Prostate gland (tissue), 2 donors: ENCODE measurements at regions not wholly inside any gene's neighbourhood (a gene's known extent, or its start where the extent isn't known, plus 50 kb on each side); places are given as distances from the start of the nearest gene placed in this dataset.

Experiments
- DNase-seq: peaks from one replicate; pipeline ENCODE4 v3.0.0-alpha.2; 2019; ENCODE audit warnings: low spot score
- H3K27ac ChIP-seq, 2 donors: fragments of 200-600 bp; sonication (generic); 2 replicates each; pipeline ENCODE4 v1.5.1; 2017 to 2019
- H3K27me3 ChIP-seq: fragments of 200-600 bp; sonication (generic); replicated peaks from 2 replicates; pipeline ENCODE4 v1.5.1; 2019; ENCODE audit not compliant: insufficient read depth
- H3K36me3 ChIP-seq, 2 donors: fragments of 200-600 bp; sonication (generic); 1 replicate in 1 of 2; 2 replicates in 1 of 2; pipeline versions ENCODE4 v1.5.1 to v1.8.1; 2017 to 2019
- H3K4me1 ChIP-seq: fragments of 200-600 bp; sonication (generic); replicated peaks from 2 replicates; pipeline ENCODE4 v1.5.1; 2019
- H3K4me3 ChIP-seq, 2 donors: fragments of 200-600 bp; sonication (generic); 2 replicates each; pipeline ENCODE4 v1.5.1; 2017 to 2019
- H3K9me3 ChIP-seq: fragments of 200-600 bp; sonication (generic); 2 replicates; pipeline ENCODE4 v1.5.1; 2017
- POLR2A ChIP-seq: fragments of 450-650 bp; IDR thresholded peaks from one replicate; pipeline ENCODE4 v1.6.1; 2016; ENCODE audit warnings: antibody characterized with exemption, mild to moderate bottlenecking
- POLR2AphosphoS5 ChIP-seq: sonication (generic); formaldehyde crosslinking; IDR thresholded peaks from one replicate; pipeline ENCODE4 v1.6.1; 2017; ENCODE audit warnings: antibody characterized with exemption
- WGBS: methylation state at CpG from one replicate; pipeline ENCODE4 v1.1.5; 2018; 5-methylcytosine and 5-hydroxymethylcytosine counted together
- intact Hi-C: fragments of 100-400 bp; cut with DNase I; formaldehyde crosslinking; loops from one replicate; pipeline ENCODE4 v1.14.2; 2022
- TF ChIP-seq, protein P1 (sequence below), 4 experiments: fragments of 200-600 bp in 2 of 4; fragments of 450-650 bp in 2 of 4; sonication (generic) in 2 of 4; IDR thresholded peaks; 1 replicate in 3 of 4; 2 replicates in 1 of 4; pipeline ENCODE4 v1.5.1; 2016 to 2019; ENCODE audit warnings: antibody characterized with exemption in 4 of 4, mild to moderate bottlenecking in 2 of 4, moderate library complexity in 2 of 4

DNA sequence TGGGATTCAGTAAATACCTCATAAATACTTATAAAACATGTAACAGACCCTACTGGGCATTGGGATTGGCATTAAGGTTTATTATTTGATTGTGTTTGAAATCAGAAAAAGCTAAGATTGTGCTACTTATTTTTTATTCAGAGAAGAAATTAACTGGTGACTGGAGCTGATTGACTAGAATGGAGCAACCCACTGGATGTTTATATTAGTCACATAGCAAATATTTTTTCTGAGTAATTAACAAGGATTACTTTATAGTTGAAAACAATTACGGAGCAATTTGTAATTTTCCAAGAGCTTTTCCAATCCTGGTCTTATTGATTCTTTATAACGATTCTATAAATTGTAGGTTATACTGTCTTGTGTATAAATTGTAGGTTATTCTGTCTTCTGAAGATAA lies 208.7 kb downstream of the HLX start:
- H3K36me3 ChIP-seq, result no peaks in the 10 kb centered on the region
- TF ChIP-seq POLR2AphosphoS5 (no peak), POLR2A (no peak)
- TF ChIP-seq, protein P1, sequence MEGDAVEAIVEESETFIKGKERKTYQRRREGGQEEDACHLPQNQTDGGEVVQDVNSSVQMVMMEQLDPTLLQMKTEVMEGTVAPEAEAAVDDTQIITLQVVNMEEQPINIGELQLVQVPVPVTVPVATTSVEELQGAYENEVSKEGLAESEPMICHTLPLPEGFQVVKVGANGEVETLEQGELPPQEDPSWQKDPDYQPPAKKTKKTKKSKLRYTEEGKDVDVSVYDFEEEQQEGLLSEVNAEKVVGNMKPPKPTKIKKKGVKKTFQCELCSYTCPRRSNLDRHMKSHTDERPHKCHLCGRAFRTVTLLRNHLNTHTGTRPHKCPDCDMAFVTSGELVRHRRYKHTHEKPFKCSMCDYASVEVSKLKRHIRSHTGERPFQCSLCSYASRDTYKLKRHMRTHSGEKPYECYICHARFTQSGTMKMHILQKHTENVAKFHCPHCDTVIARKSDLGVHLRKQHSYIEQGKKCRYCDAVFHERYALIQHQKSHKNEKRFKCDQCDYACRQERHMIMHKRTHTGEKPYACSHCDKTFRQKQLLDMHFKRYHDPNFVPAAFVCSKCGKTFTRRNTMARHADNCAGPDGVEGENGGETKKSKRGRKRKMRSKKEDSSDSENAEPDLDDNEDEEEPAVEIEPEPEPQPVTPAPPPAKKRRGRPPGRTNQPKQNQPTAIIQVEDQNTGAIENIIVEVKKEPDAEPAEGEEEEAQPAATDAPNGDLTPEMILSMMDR (IDR thresholded peaks at IDR 0.05), result no peak
- intact Hi-C loops, result no loop called here
- no peak for DNase-seq
- H3K4me3 ChIP-seq, result no peak overlapping the region
- WGBS, result 79% methylated on average over 2 of the region's 2 CpGs
- H3K27me3 ChIP-seq, result no peaks in the 10 kb centered on the region
- no peaks in the 10 kb centered on the region for H3K4me1 ChIP-seq
- H3K27ac ChIP-seq, result no peak overlapping the region
- H3K9me3 ChIP-seq, result no peaks in the 10 kb centered on the region

DNA sequence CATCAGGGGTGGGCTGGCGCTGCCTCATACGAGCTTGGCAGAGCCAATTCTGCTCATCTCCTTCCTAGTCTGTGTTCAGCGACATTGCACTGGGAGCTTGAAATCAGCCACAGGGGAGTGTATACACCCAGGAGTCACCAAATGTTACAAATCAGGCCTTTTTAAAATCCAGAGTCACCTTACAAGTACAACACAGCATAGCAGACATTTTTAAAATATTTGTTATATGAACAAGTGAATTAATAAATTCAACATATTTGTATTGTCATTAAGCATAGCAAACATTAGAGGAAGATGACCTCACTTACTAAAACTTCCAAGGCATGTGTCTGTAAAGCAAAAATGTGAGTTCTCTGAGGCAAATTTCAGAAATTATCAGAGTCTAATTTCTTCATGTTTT lies 210.0 kb downstream of the HLX start:
- no peaks in the 10 kb centered on the region for H3K4me1 ChIP-seq
- no peaks in the 10 kb centered on the region for H3K36me3 ChIP-seq
- no peak for TF ChIP-seq POLR2A
- TF ChIP-seq, protein P1 (IDR thresholded peaks at IDR 0.05), result no peak
- no peak for TF ChIP-seq POLR2AphosphoS5
- no peak for DNase-seq
- H3K9me3 ChIP-seq, result no peaks in the 10 kb centered on the region
- intact Hi-C loops, result no loop called here
- no peaks in the 10 kb centered on the region for H3K27me3 ChIP-seq
- WGBS, result 86% methylated on average over 3 of the region's 3 CpGs
- H3K27ac ChIP-seq, result no peak overlapping the region
- H3K4me3 ChIP-seq, result no peak overlapping the region

DNA sequence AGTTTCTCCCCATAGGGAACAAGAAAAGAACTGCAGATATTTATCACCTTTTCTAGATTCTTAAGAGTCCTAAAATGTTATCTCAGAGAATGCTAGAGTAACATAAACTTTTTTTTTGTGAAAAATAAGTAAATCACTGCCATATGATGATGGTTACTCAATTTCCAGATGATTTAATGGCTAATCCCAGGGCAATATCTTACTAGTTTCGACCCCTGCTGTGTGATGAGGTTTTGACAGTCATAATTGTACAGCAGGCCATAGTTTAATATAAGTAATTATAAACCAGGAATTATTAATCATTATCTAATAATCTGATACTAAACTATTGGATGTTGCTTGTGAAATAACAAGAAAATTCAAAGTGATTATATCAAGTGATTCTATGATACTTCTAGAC lies 210.6 kb downstream of the HLX start:
- TF ChIP-seq POLR2A (no peak), POLR2AphosphoS5 (no peak)
- TF ChIP-seq, protein P1 (IDR thresholded peaks at IDR 0.05), result no peak
- intact Hi-C loops, result no loop called here
- WGBS, result 55% methylated on average over 1 of the region's 1 CpG

DNA sequence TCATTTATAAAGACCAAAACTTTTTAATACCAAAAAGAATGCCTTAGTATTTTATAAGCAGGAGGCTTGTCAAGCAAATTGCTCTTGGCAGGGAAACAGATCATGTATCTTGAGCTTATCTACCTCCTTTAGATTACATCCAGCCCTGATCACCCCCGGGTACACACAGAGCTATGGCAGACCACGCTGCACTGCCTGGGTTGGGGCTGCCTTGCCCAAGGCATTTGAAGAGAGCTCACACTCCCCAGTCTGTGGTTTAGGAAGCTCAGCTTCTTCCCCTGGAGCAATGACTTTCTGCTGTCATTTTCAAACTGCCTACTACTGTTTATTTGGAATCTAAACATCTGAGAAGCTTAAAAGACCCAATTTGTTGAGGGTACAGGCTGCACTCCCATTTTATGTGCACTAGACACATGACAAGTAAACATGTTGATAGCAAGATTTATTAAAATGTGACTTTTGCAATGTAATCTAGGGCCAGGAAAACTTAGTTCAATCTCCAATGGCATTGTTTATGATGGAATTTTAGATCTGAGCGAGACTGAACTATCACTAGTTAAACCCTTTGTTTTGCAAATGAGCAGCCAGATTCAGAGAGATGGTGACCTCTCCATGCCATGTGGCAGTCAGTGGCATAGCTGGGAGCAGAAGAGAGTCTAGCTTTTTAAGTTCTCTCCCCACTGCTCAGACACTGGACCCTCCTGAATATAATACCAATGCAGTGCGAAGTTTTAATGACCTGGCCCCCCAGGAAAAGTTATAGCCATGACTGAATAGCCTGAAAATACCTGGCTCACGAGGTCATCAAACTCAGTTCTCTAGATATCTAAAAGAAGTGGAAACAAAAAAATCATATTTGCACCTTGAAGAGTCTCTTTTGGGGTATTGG lies 214.9 kb downstream of the HLX start:
- 38% methylated on average over 5 of the region's 5 CpGs for WGBS
- no peak for DNase-seq
- intact Hi-C loops, result no loop called here
- Histone ChIP-seq H3K27me3 (no peaks in the 10 kb centered on the region), H3K4me1 (no peaks in the 10 kb centered on the region), H3K9me3 (no peaks in the 10 kb centered on the region), H3K4me3 (no peak overlapping the region), H3K36me3 (no peaks in the 10 kb centered on the region), H3K27ac (no peak overlapping the region)
- TF ChIP-seq, protein P1 (IDR thresholded peaks at IDR 0.05), result no peak
- TF ChIP-seq POLR2AphosphoS5 (no peak), POLR2A (no peak)

More for the DNA sequence above, 210.6 kb downstream of the HLX start:
- no peak for DNase-seq
- no peak overlapping the region for H3K27ac ChIP-seq
- no peaks in the 10 kb centered on the region for H3K27me3 ChIP-seq
- H3K36me3 ChIP-seq, result no peaks in the 10 kb centered on the region
- no peak overlapping the region for H3K4me3 ChIP-seq
- H3K4me1 ChIP-seq, result no peaks in the 10 kb centered on the region
- no peaks in the 10 kb centered on the region for H3K9me3 ChIP-seq
